Caco-2 (cell line): ENCODE measurements at regions not wholly inside any gene's neighbourhood (a gene's known extent, or its start where the extent isn't known, plus 50 kb on each side); places are given as distances from the start of the nearest gene placed in this dataset.

Source experiments
- BruUV-seq: library from RNA; stranded (reverse); fragments of 400-500 nt; replicated peaks from 2 replicates; lab custom pipeline; 2021; lab: Mats Ljungman, UMichigan
- CTCF ChIA-PET: fragments of 300-600 bp; sonication (Branson Sonifier 250); formaldehyde crosslinking; loops from one replicate; lab custom pipeline; 2022; ENCODE audit warnings: antibody characterized with exemption; lab: Charles Lee
- POLR2A ChIA-PET: fragments of 300-600 bp; sonication (Branson Sonifier 250); formaldehyde crosslinking; loops from one replicate; lab custom pipeline; 2022; ENCODE audit warnings: antibody characterized with exemption; lab: Charles Lee
- DNase-seq, 2 experiments: peaks; one replicate each; pipeline versions ENCODE4 v3.0.0 to v3.0.0-alpha.2; 2020 to 2022
- H3K27me3 ChIP-seq: replicated peaks from 2 replicates; pipeline ENCODE4 v1.6.0; 2011; ENCODE audit warnings: low read length; ENCODE audit not compliant: control insufficient read depth, insufficient read depth
- H3K36me3 ChIP-seq: 2 replicates; pipeline ENCODE4 v1.5.1; 2011; ENCODE audit warnings: low read length; ENCODE audit not compliant: control insufficient read depth, insufficient read depth
- H3K4me1 ChIP-seq: fragments of 250-450 bp; sonication (Bioruptor Pico); 2 replicates; pipeline ENCODE4 v1.5.1; 2020; ENCODE audit warnings: mild to moderate bottlenecking
- H3K4me3 ChIP-seq: 2 replicates; pipeline ENCODE4 v1.5.1; 2011; ENCODE audit warnings: low read depth, mild to moderate bottlenecking, control low read depth, low read length
- H3K9me3 ChIP-seq: fragments of 250-450 bp; sonication (Bioruptor Pico); 2 replicates; pipeline ENCODE4 v1.5.1; 2020; ENCODE audit warnings: mild to moderate bottlenecking, moderate library complexity
- H3K27ac Mint-ChIP-seq: one replicate; pipeline ENCODE4 v1.8.0; 2022; ENCODE audit warnings: mixed read lengths; ENCODE audit not compliant: unreplicated experiment
- H3K27me3 Mint-ChIP-seq: one replicate; pipeline ENCODE4 v1.8.0; 2022; ENCODE audit warnings: mixed read lengths; ENCODE audit not compliant: insufficient read depth, unreplicated experiment
- H3K36me3 Mint-ChIP-seq: one replicate; pipeline ENCODE4 v1.8.0; 2022; ENCODE audit warnings: mild to moderate bottlenecking, mixed read lengths; ENCODE audit not compliant: insufficient read depth, unreplicated experiment
- H3K4me1 Mint-ChIP-seq: one replicate; pipeline ENCODE4 v1.8.0; 2022; ENCODE audit warnings: low read depth, mixed read lengths; ENCODE audit not compliant: unreplicated experiment
- H3K4me3 Mint-ChIP-seq: one replicate; pipeline ENCODE4 v1.8.0; 2022; ENCODE audit warnings: mild to moderate bottlenecking, moderate library complexity, mixed read lengths; ENCODE audit not compliant: unreplicated experiment
- H3K9me3 Mint-ChIP-seq: one replicate; pipeline ENCODE4 v1.8.0; 2022; ENCODE audit warnings: mixed read lengths; ENCODE audit not compliant: unreplicated experiment
- intact Hi-C: fragments of 100-400 bp; cut with micrococcal nuclease; formaldehyde crosslinking; loops from one replicate; pipeline ENCODE4 v1.10.0; 2022; ENCODE audit not compliant: unreplicated experiment
- TF ChIP-seq, protein P1 (sequence below), 2 experiments: fragments of 200-600 bp in 1 of 2; IDR thresholded peaks; 1 replicate in 1 of 2; 2 replicates in 1 of 2; pipeline versions ENCODE4 v1.5.1 to v1.8.0; 2011 to 2022; ENCODE audit warnings: antibody characterized with exemption in 1 of 2, control low read depth in 1 of 2, inconsistent platforms in 1 of 2, low read depth in 1 of 2, low read length in 1 of 2, mild to moderate bottlenecking in 1 of 2, moderate library complexity in 1 of 2; ENCODE audit not compliant: insufficient read depth in 1 of 2, severe bottlenecking in 1 of 2, unreplicated experiment in 1 of 2

DNA sequence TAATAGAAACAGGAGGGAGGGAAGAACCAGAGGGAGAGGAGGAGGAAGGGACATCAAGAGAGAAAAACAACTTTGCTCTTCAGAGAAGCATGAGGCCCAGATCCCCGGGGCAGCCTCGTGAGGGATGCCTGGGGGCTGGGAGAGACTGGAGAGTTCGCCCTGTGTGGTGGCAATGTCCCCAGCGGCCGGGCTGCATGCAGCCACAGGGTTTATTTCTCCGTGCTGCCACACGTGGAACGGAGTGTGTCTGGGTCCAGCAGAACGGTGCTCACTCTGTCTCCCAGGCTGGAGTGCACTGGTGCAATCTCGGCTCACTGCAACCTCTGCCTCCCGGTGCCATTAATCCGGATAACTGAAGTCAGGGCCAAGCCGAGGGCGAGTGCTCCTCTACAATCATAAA, 257.7 kb downstream of the ACTR3B start:
- Histone ChIP-seq H3K27me3 (no peaks in the 10 kb centered on the region), H3K9me3 (no peaks in the 10 kb centered on the region), H3K36me3 (no peaks in the 10 kb centered on the region), H3K4me3 (no peak overlapping the region), H3K4me1 (no peaks in the 10 kb centered on the region)
- TF ChIP-seq, protein P1, sequence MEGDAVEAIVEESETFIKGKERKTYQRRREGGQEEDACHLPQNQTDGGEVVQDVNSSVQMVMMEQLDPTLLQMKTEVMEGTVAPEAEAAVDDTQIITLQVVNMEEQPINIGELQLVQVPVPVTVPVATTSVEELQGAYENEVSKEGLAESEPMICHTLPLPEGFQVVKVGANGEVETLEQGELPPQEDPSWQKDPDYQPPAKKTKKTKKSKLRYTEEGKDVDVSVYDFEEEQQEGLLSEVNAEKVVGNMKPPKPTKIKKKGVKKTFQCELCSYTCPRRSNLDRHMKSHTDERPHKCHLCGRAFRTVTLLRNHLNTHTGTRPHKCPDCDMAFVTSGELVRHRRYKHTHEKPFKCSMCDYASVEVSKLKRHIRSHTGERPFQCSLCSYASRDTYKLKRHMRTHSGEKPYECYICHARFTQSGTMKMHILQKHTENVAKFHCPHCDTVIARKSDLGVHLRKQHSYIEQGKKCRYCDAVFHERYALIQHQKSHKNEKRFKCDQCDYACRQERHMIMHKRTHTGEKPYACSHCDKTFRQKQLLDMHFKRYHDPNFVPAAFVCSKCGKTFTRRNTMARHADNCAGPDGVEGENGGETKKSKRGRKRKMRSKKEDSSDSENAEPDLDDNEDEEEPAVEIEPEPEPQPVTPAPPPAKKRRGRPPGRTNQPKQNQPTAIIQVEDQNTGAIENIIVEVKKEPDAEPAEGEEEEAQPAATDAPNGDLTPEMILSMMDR (IDR thresholded peaks at IDR 0.05; ENCODE audit: insufficient read depth in 1 of 2, low read depth in 1 of 2, low read length in 1 of 2, severe bottlenecking in 1 of 2, unreplicated experiment in 1 of 2) = no peak
- Mint-ChIP-seq H3K9me3 (no peaks in the 10 kb centered on the region), H3K4me1 (no peaks in the 10 kb centered on the region), H3K27me3 (peaks cover 3% of the 10 kb centered on the region), H3K27ac (no peak overlapping the region), H3K4me3 (no peak overlapping the region), H3K36me3 (no peaks in the 10 kb centered on the region)
- intact Hi-C loops = no loop called here
- BruUV-seq = no TSS peak
- ChIA-PET POLR2A (no interaction called here), CTCF (no interaction called here)
- DNase-seq = no peak

DNA sequence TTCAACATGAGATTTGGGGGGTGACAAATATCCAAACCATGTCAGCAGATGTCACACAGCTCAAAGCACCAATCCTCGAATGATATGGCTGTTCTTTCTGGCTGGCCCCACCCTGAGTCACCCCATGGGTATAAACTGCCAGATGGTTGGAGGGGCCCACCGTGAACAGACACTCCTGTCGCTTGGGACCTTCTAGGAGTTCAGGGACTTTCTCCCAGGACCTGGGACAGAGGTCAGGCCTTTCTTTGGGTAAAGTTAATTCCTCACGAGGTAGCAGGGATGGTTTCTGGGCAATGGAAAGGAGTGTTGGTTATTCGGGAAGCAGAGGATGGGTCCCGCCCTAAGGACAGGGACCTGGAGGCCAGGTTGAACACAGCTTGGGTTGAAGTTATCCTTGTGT, 262.0 kb downstream of the ACTR3B start:
- no peak overlapping the region for H3K4me3 ChIP-seq
- H3K27me3 ChIP-seq = no peaks in the 10 kb centered on the region

DNA sequence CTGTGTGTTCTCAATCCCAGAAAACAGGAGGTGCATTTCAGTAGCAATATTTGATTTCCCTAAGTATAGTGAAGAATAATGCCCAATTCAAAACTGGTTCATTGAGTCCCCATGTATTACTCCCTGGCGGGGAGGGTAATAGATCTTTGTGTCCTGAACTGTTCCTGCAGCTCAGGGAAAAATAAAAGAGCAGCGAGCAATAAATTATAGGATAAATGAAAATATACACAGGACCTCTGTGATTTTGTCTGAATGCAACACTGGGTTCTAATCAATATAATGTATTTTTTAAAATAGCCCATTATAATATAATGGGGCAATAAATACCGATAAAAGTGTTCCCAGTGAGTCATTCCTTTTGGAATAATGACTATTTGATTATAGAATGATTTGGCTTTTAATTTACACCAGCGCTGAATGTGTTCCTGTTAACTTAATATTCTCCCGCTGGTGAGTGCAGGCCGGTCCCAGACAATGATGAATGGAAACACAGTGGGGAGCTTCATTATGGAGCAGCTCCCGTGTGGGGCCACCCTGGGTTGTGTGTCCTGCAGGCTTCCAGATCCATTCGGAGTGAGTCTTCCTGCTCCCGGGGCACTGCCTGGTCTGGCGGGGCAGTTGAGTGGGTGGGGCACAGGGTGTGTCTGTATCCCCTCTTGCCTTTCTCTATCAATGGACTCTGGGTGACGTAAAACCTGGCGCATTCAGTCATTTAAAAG, 263.1 kb downstream of the ACTR3B start:
- no peak overlapping the region for H3K4me3 Mint-ChIP-seq
- intact Hi-C loops = no loop called here
- H3K36me3 ChIP-seq = no peaks in the 10 kb centered on the region
- no peaks in the 10 kb centered on the region for H3K4me1 ChIP-seq
- CTCF ChIA-PET = no interaction called here
- no peaks in the 10 kb centered on the region for H3K4me1 Mint-ChIP-seq
- no peak overlapping the region for H3K27ac Mint-ChIP-seq
- no peaks in the 10 kb centered on the region for H3K9me3 ChIP-seq
- TF ChIP-seq, protein P1 (IDR thresholded peaks at IDR 0.05; ENCODE audit: insufficient read depth in 1 of 2, low read depth in 1 of 2, low read length in 1 of 2, severe bottlenecking in 1 of 2, unreplicated experiment in 1 of 2) = no peak
- POLR2A ChIA-PET = no interaction called here
- BruUV-seq = no TSS peak
- H3K27me3 ChIP-seq = no peaks in the 10 kb centered on the region
- H3K4me3 ChIP-seq = no peak overlapping the region
- H3K9me3 Mint-ChIP-seq = no peaks in the 10 kb centered on the region
- peak in 1 of 2 experiments; percentile 10 for DNase-seq
- no peaks in the 10 kb centered on the region for H3K27me3 Mint-ChIP-seq
- no peaks in the 10 kb centered on the region for H3K36me3 Mint-ChIP-seq

More for the DNA sequence above, 262.0 kb downstream of the ACTR3B start:
- TF ChIP-seq, protein P1 (IDR thresholded peaks at IDR 0.05; ENCODE audit: insufficient read depth in 1 of 2, low read depth in 1 of 2, low read length in 1 of 2, severe bottlenecking in 1 of 2, unreplicated experiment in 1 of 2) = no peak
- Mint-ChIP-seq H3K27me3 (no peaks in the 10 kb centered on the region), H3K9me3 (no peaks in the 10 kb centered on the region), H3K4me1 (no peaks in the 10 kb centered on the region), H3K27ac (no peak overlapping the region), H3K36me3 (no peaks in the 10 kb centered on the region), H3K4me3 (no peak overlapping the region)
- intact Hi-C loops = no loop called here
- Histone ChIP-seq H3K36me3 (no peaks in the 10 kb centered on the region), H3K9me3 (no peaks in the 10 kb centered on the region), H3K4me1 (no peaks in the 10 kb centered on the region)
- no TSS peak for BruUV-seq
- ChIA-PET POLR2A (no interaction called here), CTCF (no interaction called here)
- no peak for DNase-seq
